GDM1 (cell line): ENCODE measurements at regions not wholly inside any gene's neighbourhood (a gene's known extent, or its start where the extent isn't known, plus 50 kb on each side); places are given as distances from the start of the nearest gene placed in this dataset.
A peak's percentile ranks its signal among the peaks of the same experiment; 100 is the strongest.
"Not testable (repeated sequence)": the region's sequence is repeated elsewhere in the genome, so short reads cannot be mapped to it uniquely, and the experiment has no call there.

Experiments used
- DNase-seq: peaks from one replicate; lab custom pipeline; 2025; lab: John Stamatoyannopoulos, UW

DNA sequence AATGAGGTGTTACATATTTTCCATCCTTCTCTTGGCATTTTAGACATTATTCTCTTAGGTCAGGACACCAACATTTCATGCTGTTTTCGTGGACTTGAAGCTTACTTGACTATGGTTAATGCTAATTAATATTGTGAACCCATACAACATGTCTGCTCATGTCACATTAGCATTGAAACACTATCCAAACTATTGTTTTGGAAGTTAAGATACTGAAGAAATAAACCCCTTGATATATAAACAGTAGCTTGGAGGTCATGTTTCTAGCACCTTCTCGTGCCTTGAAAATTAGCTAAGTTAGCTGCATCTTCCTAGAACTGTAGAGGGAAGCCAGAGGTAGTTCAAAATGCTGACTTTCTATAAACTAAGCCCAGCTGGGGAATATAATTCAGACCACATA lies 288.8 kb downstream of the LTN1 start:
- DNase-seq = no peak

DNA sequence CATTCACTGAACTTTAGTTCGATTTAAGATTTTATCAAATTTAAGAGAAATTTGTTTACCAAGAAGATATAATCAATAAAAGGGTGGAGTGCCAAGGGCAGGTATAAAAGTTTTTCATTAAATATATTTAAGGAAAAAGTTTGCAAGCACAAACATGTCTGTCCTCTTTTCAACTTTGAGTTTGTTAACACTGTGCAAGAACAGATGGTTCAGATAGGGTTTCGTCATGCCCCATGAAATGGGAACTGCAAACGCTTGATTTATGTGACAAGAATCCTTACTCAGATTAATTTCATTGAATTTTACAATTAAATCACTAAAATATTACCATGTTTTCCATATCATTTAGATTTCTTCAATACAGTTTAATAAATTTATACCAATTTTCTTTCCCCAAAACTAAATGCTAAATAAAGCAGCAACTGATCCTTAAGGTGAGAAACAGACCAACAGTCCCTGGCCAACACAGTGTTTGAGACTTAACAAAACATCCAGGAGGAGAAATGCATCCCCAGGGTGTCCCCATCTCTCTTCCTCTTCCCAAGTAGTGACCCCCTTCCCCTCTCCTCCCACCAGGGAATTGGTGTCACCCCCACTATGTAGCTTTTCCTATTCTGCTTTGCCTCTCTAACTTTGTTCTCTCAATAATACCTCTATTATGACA lies 292.9 kb downstream of the LTN1 start:
- no peak for DNase-seq

DNA sequence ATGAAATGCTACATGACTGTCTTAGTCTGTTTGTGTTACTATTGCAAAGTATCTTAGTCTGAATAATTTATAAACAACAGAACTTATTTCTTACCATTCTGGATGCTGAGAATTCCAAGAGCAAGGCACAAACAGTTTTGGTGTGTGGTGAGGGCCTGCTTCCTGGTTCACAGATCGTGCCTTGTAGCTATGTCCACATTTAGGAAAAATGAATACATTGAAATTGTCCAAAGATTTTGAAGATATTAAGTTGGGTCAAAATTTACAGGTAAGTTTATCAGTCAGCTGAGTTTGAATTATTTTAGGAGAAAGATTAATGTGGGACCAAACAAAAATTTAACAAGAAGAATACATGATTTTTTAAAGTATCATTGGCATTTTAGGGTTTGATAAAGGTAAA lies 293.5 kb downstream of the LTN1 start:
- DNase-seq = no peak

DNA sequence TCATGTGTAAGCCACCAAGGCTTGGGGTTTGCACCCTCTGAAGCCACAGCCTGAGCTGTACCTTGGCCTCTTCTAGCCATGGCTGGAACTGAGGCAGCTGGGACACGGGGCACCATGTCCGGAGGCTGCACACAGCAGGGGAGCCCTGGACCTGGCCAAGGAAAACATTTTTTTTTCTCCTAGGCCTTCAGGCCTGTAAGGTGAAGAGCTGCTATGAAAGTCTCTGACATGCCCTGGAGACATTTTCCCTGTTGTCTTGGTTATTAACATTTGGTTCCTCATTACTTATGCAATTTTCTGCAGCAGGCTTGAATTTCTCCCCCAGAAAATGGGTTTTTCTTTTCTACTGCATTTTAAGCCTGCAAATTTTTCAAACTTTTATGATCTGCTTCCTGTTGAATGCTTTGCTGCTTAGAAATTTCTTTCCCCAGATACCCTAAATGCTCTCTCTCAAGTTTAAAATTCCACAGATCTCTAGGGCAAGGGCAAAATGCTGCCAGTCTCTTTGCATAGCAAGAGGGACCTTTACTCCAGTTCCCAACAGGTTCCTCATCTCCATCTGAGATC lies 295.8 kb downstream of the LTN1 start:
- no peak for DNase-seq

DNA sequence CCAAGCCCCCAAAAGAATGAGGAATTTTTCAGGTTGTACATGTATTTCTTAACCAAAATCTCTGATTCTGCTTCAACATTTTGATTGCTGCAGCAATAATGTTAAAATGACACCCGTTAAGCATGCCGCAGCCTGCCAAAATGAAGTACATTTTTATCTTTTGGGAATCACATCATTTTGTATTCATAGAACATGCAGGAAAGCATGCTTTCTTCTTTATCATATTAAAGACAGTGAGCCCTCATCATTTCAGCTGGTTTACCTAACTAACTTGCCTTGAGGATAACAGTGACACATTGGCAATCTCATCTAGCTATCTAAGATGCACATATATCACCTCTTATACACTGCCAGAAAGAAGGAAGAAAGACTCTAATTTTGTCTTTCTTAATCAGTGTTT lies 299.2 kb downstream of the LTN1 start:
- no peak for DNase-seq

DNA sequence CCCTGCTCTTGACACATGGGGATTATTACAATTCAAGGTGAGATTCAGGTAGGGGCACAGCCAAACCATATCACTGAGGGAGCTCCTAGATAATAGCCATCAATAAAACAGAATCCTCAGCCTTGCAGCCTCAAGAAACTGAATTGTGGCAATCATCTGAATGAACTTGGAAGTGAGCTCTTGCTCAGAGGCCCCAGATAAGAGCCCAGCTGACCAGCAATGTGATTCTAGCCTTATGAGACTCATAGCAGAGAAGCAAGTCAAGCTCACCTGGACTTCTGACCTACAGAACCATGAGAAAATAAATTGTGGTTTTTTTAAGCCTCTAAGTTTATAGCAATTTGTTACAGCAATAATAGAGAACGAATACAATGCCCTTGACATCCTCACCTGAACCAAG lies 302.5 kb downstream of the LTN1 start:
- DNase-seq = no peak

DNA sequence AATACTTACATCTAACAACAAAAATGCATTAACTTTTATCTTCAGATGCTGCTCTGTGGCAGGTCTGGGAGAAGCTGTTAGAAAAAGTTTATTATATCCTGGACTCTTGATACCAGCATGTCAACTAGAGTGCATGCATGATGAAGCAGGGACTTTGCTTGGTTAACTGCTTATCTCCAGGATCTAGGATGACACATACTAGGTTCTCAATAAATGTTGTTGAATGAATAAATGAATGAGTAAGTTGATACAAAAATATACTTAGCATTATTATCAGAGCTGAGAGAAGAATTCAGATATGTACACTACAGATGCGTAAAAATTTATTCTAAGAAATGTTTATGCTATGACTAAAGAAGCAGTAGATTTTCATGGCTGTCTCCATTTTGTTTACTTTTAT lies 304.3 kb downstream of the LTN1 start:
- no peak for DNase-seq

DNA sequence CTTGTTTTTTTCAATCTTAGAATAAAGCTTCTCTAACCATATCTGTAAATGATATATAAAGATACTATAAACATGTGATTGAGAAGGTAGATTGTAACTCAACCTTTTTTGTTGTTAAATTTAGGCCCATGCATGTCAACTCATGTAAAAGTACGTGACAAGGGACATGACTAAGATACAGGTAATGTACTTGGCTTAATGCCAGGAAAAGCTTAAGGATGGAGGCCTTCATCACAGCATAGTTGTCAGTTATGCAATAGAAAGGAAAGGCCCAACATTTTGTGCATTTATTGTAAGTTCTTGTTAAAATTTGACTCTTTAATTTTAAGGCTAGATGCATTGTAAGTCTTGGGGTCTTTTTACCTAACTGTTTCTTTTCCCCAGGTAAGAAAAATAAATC lies 305.1 kb downstream of the LTN1 start:
- no peak for DNase-seq

DNA sequence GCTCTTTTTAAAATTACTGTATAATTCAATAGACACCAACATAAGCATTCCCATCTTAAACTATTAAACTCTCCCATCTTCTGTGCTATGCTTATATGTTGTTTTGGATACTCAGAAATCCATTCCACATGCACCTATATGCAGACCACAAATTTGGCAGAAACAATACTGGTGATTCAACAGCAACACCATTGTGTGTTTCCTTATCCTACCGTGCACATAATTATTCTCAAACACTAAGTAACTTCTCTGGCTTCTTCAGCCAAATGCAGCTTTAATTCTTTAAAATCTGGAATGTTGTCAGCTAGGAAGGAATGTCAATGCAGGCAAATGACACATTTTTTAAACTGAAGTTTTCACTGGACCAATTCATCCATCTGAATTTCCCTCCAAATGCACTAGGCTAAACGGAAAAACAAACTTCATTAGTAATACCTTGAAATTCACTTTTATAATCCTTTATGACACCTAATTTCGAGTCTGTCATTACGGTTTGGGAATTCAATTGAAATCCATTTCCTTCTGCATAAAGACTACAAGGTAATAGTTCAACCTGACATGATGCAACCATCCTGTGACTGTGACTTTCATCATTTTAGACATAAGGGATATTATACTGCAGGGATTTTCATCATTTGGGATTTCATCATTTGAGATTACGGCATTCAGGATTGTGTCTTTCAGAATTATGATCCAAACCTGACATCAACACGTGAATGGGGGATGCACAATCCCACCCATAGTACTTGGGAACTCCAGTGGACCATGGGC lies 308.5 kb downstream of the LTN1 start:
- DNase-seq = no peak

DNA sequence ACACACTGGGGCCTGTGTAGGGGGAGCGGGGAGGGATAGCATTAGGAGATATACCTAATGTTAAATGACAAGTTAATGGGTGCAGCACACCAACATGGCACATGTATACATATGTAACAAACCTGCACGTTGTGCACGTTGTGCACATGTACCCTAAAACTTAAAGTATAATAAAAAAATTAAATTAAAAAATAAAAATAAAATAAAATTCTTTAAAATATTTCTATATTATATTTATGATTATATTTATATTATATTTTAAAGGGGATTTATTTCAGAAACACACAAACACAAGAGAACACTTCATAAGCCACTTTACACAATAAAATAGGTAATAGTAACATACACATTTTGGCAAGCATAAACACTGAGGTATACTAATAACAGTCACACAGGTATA lies 309.8 kb downstream of the LTN1 start:
- DNase-seq = not testable (repeated sequence)

DNA sequence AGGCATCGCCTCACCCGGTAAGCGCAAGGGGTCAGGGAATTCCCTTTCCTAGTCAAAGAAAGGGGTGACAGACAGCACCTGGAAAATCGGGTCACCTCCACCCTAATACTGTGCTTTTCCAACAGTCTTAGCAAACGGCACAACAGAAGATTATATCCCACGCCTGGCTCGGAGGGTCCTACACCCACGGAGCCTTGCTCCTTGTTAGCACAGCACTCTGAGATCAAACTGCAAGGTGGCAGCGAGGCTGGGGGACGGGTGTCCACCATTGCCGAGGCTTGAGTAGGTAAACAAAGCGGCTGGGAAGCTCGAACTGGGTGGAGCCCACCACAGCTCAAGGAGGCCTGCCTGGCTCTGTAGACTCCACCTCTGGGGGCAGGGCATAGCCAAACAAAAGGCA lies 315.6 kb downstream of the LTN1 start:
- DNase-seq = not testable (repeated sequence)

DNA sequence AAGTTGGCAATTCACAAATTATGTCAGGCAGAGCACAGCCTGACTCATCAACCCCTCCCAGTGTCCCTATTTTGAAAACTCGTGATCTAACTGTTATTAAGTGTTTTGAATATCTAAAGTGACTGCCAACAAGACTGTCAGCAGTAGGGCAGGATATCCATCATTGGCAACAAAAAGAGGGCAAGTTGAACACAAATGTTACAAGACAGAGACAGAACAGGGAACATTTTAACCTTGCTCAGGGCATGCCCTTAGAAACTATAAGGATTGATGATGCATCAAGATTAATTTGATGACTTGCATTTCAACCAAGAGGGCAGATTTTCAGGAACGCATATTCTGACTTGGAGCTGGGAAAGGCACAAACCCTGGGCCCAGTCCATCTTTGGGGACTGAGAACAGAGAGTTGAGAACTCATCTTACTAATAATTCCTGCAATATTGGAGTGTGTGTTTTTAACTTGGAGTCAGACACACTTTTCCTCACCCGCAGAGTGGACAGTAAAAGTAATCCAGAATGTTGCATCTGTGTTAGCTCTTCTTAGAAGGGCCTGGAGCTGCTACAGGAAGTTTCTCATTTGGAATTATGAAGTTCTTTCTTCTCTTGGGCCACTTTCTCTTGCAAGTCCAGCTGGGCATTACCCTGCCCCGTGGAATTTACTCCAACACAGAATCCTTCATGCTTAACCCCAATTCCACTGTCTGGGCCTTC lies 317.2 kb downstream of the LTN1 start:
- no peak for DNase-seq

DNA sequence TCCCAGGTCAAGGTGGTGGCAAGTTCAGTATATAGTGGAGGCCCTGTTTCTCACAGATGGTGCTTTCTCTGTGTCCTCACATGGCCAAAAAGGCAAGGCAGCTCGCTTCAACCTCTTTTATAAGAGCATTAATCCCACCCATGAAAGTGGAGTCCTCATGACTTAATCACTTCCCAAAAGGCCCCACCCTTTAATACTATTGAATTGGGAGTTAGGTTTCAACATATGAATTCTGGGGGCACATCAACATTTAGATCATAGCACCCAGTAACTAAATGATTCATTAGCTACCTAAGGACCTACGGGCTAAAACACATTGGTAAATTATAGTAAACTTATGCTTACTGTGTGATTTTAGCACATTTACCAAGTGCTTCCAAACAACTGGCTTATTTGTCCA lies 317.9 kb downstream of the LTN1 start:
- DNase-seq = no peak

DNA sequence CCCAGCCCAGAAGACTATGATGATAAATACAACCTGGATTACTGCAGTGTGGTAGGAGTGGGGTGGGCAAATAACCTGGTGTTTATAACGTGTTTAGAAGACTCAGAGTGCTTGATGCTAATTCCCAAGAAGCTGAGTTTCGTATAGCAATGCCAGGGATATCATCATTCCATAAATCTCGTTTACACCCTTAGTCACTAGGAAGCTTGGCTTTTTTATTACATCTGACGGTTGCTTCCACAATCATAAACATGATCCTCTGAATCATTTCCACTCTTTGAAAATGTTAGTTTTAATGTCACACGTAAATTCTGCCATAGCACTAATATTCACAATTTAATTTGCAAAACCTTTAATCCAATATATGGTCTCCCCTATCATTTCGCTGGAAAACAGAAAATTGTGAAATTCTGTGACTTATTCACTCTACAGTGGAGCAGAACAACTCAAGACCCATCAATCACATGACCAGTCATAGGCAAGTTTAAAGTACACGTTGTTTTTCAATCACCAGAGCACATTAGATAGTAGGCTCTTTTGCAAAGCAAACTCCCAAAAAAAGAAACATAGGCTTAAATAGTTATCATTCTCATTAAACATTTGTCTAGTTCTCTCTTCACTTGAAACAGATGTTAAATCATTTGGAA lies 321.0 kb downstream of the LTN1 start:
- DNase-seq = no peak

DNA sequence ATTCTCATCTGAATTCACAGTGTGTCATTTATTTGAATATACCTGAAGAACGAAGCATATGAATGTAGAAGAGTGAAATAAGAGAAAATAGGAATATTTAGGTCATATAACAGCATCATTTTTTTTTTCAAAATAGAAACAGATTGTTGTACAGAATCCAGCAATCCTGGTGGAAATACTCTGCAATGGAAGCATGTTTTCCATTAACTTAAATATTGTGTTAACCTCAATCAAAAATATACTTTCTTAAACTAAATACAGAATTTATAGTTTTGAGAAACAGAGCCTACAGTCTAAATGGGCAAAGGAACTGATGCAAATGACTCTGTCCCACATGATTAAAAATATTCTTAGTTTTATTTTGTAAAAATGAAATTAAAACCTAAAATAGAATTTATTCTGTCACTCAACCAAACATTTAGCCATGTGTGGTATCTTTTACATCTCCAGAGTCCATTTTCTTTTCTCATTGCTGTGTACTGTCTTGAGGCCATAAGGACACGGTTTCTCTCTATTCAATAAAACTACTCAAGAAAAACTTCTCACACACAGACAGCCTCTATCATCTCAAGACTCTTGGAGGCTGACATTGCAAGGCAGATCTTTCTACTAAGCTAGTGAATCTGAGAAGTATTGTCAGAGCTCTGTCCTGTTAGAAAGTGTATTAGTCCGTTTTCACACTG lies 322.6 kb downstream of the LTN1 start:
- DNase-seq = no peak

DNA sequence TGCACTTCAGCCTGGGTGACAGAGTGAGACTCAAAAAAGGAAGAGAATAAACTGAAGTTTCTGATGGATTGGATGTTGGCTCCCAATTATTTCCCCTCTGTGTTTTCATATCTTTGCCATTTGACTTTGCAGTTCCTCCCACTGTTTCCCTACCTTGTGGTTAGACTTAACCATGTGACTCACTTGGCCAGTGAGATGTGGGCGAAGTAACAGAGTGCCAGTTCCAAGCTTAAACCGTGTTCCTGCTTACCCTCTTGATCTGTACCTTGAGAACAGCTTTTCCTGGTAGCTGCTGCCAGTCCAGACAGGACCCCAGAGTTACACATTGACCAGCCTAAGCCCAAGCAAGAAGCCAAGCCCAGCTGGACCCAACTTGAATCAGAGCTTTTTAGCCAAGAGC lies 323.4 kb downstream of the LTN1 start:
- DNase-seq = peak; percentile 1

DNA sequence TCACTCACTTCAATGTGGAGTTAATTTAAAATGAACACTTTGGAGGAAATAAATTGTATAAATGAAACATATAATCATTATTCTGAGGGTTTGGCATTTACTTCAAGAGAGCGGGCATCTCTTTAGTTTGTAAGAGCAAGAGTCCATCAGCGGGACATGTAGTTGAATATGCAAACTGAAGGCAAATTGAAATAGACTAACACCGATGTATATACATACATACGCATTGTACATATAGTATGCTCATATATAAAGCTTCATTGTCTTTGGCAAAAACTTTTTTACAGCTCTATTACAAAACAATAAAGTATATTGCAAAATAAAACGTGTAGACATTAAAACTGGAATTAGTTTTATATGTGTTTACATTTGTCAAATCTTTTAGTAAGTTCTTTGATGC lies 328.9 kb downstream of the LTN1 start:
- DNase-seq = no peak

DNA sequence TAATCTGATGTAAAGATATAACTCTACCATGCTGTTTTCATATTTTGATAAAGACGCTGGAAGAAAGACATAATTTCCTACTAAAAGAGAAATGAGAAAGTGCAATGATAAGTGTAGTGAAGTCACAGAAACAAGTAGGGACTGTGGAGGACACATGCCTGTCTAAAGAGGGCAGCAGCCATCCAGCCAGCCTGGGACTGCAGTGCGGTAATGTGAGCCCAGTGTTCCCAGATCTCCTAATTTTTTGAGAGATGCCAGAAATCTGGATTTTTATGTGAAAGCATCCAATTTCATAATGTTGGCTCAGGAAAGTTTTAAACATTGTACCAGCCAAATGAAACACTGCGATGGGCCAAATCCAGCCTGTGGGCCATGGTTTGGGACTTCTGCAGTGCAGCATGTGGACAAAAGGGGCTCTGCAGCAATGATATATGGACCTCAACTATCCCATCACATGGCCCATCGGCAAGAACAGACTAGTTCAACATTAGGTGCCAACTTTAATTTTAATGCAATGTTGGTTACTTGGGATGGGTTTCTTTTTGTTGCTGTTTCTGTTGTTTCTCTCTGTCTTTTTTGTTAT lies 329.5 kb downstream of the LTN1 start:
- no peak for DNase-seq

DNA sequence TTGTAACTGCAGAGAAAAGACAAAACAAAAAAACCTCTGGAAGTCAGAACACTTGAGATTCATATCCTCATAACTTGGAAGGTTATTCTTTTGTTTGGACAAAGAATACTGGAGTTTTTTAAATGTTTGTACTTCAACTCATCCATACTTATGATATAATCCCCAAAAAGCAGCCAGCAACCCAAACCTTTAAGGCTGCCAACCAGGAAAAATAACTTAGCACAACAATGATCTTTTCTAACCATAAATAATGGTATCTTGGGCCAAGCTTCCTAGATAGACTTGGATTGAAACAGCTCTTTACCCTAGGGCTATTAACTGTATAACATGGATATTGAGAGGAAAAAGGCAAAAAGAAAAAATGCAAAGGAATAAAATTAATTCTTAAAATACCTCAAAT lies 335.1 kb downstream of the LTN1 start:
- no peak for DNase-seq

DNA sequence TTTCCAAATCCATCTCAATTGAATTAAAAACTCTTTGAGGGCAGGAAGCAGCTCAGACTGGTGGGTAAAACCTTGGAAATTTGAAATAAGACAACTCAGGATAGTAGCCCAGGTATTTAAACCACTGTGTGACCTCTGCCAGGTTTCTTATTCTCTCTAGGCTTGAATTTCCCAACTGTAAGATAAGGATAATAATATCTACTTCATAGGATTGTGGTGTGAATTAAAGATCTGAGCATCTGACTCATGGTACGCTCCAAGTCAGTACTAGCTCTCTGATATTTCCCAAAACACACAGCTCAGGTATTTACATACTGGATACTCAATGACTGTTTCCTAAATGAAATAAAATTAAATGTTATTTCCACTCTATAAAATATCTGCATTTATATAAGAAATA lies 337.2 kb downstream of the LTN1 start:
- DNase-seq = no peak

DNA sequence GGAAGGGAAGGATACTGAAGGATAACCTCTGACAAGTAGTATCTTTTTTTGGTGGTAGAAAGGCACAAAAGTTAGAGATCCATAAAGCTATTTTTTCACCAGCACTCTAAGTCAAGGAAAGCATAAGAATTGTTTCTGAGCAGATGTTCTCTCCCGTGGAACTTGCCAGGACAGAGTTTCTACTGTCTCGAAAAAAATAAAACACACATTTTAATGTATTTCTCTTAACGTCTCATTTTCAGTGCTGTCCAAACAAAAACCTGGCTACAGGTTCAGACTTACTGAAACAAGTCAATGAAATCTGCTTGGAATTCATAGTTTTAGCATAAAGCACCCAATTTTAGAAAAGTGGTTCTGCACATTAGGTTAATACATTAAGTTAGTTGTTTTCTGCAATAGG lies 338.3 kb downstream of the LTN1 start:
- no peak for DNase-seq

DNA sequence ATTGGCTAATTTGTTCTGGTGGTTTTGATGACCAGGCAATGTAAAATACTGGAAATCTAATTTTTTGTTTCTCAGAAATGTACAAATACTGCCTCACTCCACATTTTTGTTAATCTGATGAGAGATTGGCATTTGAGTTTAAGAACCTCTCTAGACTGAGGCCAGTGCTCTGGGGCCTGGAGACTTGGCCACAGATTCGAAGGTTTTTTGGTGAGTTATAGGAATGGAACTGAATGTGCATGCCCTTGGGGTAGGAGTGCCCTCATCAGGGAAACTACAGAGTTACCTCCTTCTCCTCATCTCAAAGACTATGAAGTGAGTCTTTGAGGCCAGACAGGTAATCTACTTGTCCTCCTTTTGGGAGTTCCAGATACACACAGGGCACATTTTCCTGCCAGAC lies 347.9 kb downstream of the LTN1 start:
- no peak for DNase-seq
